ENCODE measurements at regions not wholly inside any gene's neighbourhood (a gene's known extent, or its start where the extent isn't known, plus 50 kb on each side); places are given as distances from the start of the nearest gene placed in this dataset.

DNA sequence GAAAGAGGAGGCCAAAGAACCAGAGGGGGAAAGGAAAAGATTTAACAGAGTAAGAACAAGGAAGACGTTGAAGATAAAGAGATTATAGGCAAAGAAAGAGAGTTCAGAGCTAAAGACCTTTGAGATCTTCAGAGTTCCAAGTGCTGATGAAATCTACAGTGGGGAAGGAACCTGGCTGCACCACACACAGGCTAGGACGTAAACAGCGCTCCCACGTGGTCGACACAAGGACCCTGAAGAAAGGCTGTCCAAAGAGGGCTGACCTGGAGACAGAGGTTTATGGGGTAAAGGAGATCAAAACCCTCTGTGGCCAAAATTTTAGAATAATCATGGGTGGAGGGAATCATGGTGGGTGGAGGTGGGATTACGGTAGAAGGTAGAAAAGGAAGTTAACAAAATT, 121.6 kb downstream of the PMP22 start:
- TF ChIP-seq, protein P1, sequence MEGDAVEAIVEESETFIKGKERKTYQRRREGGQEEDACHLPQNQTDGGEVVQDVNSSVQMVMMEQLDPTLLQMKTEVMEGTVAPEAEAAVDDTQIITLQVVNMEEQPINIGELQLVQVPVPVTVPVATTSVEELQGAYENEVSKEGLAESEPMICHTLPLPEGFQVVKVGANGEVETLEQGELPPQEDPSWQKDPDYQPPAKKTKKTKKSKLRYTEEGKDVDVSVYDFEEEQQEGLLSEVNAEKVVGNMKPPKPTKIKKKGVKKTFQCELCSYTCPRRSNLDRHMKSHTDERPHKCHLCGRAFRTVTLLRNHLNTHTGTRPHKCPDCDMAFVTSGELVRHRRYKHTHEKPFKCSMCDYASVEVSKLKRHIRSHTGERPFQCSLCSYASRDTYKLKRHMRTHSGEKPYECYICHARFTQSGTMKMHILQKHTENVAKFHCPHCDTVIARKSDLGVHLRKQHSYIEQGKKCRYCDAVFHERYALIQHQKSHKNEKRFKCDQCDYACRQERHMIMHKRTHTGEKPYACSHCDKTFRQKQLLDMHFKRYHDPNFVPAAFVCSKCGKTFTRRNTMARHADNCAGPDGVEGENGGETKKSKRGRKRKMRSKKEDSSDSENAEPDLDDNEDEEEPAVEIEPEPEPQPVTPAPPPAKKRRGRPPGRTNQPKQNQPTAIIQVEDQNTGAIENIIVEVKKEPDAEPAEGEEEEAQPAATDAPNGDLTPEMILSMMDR (IDR thresholded peaks at IDR 0.05; ENCODE audit: low read depth, low read length) = no peak
- no peak for TF ChIP-seq EZH2phosphoT487 (IDR thresholded peaks at IDR 0.05; ENCODE audit: low read depth)
